Endothelial cell of umbilical vein (primary cell): ENCODE measurements at regions not wholly inside any gene's neighbourhood (a gene's known extent, or its start where the extent isn't known, plus 50 kb on each side); places are given as distances from the start of the nearest gene placed in this dataset.

Experiments used
- CTCF ChIP-seq, 2 donors: IDR thresholded peaks; 1 replicate in 1 of 2; 2 replicates in 1 of 2; pipeline ENCODE4 v1.5.1; 2011; ENCODE audit warnings: low read length in 2 of 2, mild to moderate bottlenecking in 2 of 2, moderate library complexity in 2 of 2, control low read depth in 1 of 2, inconsistent platforms in 1 of 2, low read depth in 1 of 2; ENCODE audit not compliant: insufficient read depth in 1 of 2; ENCODE audit errors: extremely low read depth in 1 of 2
- EZH2 ChIP-seq: IDR thresholded peaks from 2 replicates; pipeline ENCODE4 v1.6.1; 2012; ENCODE audit warnings: borderline replicate concordance, low read depth, mild to moderate bottlenecking, moderate library complexity, low read length, inconsistent platforms; ENCODE audit not compliant: severe bottlenecking
- FOS ChIP-seq: IDR thresholded peaks from 2 replicates; pipeline ENCODE4 v1.6.1; 2011; ENCODE audit warnings: mild to moderate bottlenecking, low read length, moderate library complexity, borderline replicate concordance; ENCODE audit not compliant: insufficient read depth
- GATA2 ChIP-seq: IDR thresholded peaks from 2 replicates; pipeline ENCODE4 v1.7.0; 2011; ENCODE audit warnings: low read depth, mild to moderate bottlenecking, moderate library complexity, mixed read lengths, low read length; ENCODE audit not compliant: insufficient read length, insufficient read depth
- JUN ChIP-seq: IDR thresholded peaks from 2 replicates; pipeline ENCODE4 v1.6.1; 2011; ENCODE audit warnings: borderline replicate concordance, low read depth; ENCODE audit not compliant: insufficient read length, insufficient read depth
- POLR2A ChIP-seq: IDR thresholded peaks from 2 replicates; pipeline ENCODE4 v1.6.1; 2012; ENCODE audit warnings: low read depth, mild to moderate bottlenecking, control low read depth, low read length
- POLR2AphosphoS5 ChIP-seq: IDR thresholded peaks from 2 replicates; pipeline ENCODE4 v1.6.1; 2012; ENCODE audit warnings: low read depth, mild to moderate bottlenecking, control low read depth, low read length, moderate library complexity; ENCODE audit not compliant: insufficient read depth

- TF ChIP-seq CTCF (IDR thresholded peaks at IDR 0.05; ENCODE audit: extremely low read depth in 1 of 2, insufficient read depth in 1 of 2, low read depth in 1 of 2, low read length in 2 of 2) (no peak), GATA2 (no peak), POLR2A (no peak), POLR2AphosphoS5 (no peak), EZH2 (no peak), JUN (no peak), FOS (no peak)
Observed at GRCh38 chr16:59342669-59343068, 608.6 kb upstream of the GOT2 start.
